Right lobe of liver (tissue), 6 donors: ENCODE measurements at regions not wholly inside any gene's neighbourhood (a gene's known extent, or its start where the extent isn't known, plus 50 kb on each side); places are given as distances from the start of the nearest gene placed in this dataset.

Experiments used
- ATAC-seq, 4 donors: fragments of 200-7000 bp; cut with Tn5 transposase; one replicate each; pipeline ENCODE4 v1.9.1; 2020; ENCODE audit warnings: mild to moderate bottlenecking in 4 of 4, moderate library complexity in 4 of 4
- DNase-seq, 3 donors: peaks; one replicate each; pipeline ENCODE4 v3.0.0-alpha.2; 2020
- H3K27ac ChIP-seq, 3 donors: fragments of 200-600 bp; one replicate each; pipeline ENCODE4 v1.8.0; 2022
- H3K27me3 ChIP-seq, 2 donors: fragments of 200-600 bp; one replicate each; pipeline ENCODE4 v1.8.0; 2022
- H3K36me3 ChIP-seq, 4 donors: fragments of 200-600 bp; sonication (generic) in 1 of 4; one replicate each; pipeline versions ENCODE4 v1.5.1 to v1.8.0; 2017 to 2022; ENCODE audit warnings: control low read depth in 1 of 4
- H3K4me1 ChIP-seq, 4 donors: fragments of 200-600 bp; sonication (generic) in 1 of 4; one replicate each; pipeline versions ENCODE4 v1.5.1 to v1.8.0; 2017 to 2022; ENCODE audit warnings: control low read depth in 1 of 4
- H3K4me3 ChIP-seq, 3 donors: fragments of 200-600 bp; one replicate each; pipeline ENCODE4 v1.8.0; 2022
- H3K9me3 ChIP-seq, 4 donors: fragments of 200-600 bp; sonication (generic) in 1 of 4; one replicate each; pipeline versions ENCODE4 v1.5.1 to v1.8.0; 2017 to 2022; ENCODE audit warnings: control low read depth in 1 of 4
- CTCF ChIP-seq, 4 donors: fragments of 200-600 bp in 3 of 4; fragments of 450-650 bp in 1 of 4; IDR thresholded peaks; one replicate each; pipeline versions ENCODE4 v1.5.1 to v1.8.0; 2016 to 2022; ENCODE audit warnings: antibody characterized with exemption in 4 of 4, mild to moderate bottlenecking in 2 of 4
- POLR2A ChIP-seq: fragments of 450-650 bp; IDR thresholded peaks from one replicate; pipeline ENCODE4 v1.6.1; 2017; ENCODE audit warnings: antibody characterized with exemption, mild to moderate bottlenecking
- WGBS: methylation state at CpG from one replicate; pipeline ENCODE4 v1.1.6; 2018; ENCODE audit warnings: low coverage, low lambda C conversion rate; ENCODE audit not compliant: insufficient coverage; ENCODE audit errors: missing lambda C conversion rate; 5-methylcytosine and 5-hydroxymethylcytosine counted together
- intact Hi-C, 2 donors: fragments of 100-400 bp; cut with DNase I; formaldehyde crosslinking; loops; one replicate each; pipeline versions ENCODE4 v1.11.2 to v1.14.1; 2022
- donor health status: DM: no; HTN: yes; CAD: no.
- donor health status: DM: no; HTN: no; CAD: no.
- donor health status: DM: no; HTN: no; CAD: no.
- donor health status: DM: no; HTN: yes; CAD: no.
- donor health status: DM: no; HTN: yes; CAD: no.

- H3K4me1 ChIP-seq = no peaks in the 10 kb centered on the region
- peaks cover 0 to 5% (median 1%) of the 10 kb centered on the region in 4 donors for H3K9me3 ChIP-seq
- no peak for DNase-seq
- H3K27me3 ChIP-seq = no peaks in the 10 kb centered on the region
- intact Hi-C loops = no loop called here
- no peak overlapping the region for H3K4me3 ChIP-seq
- ATAC-seq = no peak
- no peak overlapping the region for H3K27ac ChIP-seq
- 43% methylated on average over 3 of the region's 3 CpGs for WGBS
- no peak for TF ChIP-seq CTCF (IDR thresholded peaks at IDR 0.05)
- TF ChIP-seq POLR2A = no peak
- H3K36me3 ChIP-seq = no peaks in the 10 kb centered on the region
These were observed 445.7 kb downstream of the SMARCA1 start for GRCh38 chrX:129077424-129078170.

DNA sequence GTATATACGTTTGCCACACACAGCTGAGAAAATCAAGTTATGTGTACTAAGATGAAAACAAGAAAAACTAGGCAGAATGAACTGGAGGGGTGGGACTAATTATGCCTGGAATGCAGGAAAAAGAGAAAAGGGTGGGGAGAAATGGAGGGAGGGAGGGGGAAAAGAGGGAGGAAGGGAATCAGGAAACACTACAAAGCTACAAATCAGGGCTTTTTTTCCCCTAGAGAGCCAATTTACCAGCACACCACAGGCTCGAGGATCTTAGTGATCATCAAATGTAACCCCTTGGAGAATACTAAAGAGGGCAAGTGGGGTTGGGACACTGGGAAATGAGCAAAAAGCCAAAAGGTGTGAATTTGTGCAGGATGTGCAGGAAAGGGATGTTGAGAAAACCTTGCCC lies 451.9 kb downstream of the SMARCA1 start:
- H3K27ac ChIP-seq = no peak overlapping the region
- intact Hi-C loops = no loop called here
- no peaks in the 10 kb centered on the region for H3K9me3 ChIP-seq
- 8% methylated on average over 2 of the region's 2 CpGs for WGBS
- DNase-seq (no peak), ATAC-seq (no peak)
- no peaks in the 10 kb centered on the region for H3K27me3 ChIP-seq
- no peak overlapping the region for H3K4me3 ChIP-seq
- no peaks in the 10 kb centered on the region for H3K36me3 ChIP-seq
- no peaks in the 10 kb centered on the region for H3K4me1 ChIP-seq
- TF ChIP-seq CTCF (IDR thresholded peaks at IDR 0.05) = no peak
- no peak for TF ChIP-seq POLR2A

- Histone ChIP-seq H3K9me3 (no peaks in the 10 kb centered on the region), H3K27ac (no peak overlapping the region), H3K4me3 (no peak overlapping the region), H3K36me3 (no peaks in the 10 kb centered on the region), H3K4me1 (no peaks in the 10 kb centered on the region), H3K27me3 (no peaks in the 10 kb centered on the region)
- ATAC-seq (no peak), DNase-seq (no peak)
- WGBS = 88% methylated on average over 1 of the region's 1 CpG
- TF ChIP-seq CTCF (IDR thresholded peaks at IDR 0.05) (no peak), POLR2A (no peak)
- intact Hi-C loops = no loop called here
These were observed 457.4 kb downstream of the SMARCA1 start for GRCh38 chrX:129065895-129066294.

DNA sequence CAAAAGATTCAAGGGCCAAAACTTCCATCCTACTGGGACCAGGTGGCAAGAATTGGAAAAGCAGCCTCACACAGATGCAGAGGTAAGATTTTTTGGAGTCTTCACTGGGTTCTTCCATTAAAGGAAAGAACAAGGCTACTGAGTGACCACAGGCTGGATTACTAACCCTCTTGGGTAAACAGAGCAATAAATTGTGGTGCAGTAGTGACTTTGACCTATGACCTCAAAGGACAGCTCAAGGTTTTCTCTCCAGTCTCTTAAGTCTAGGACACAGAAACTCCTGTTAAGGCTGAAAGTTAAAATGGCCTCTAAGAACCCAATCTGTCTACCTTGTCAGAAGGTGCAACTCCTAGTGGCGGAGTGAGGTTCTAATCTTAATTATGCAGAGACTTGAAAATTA lies 464.9 kb downstream of the SMARCA1 start:
- ATAC-seq (no peak), DNase-seq (no peak)
- intact Hi-C loops = no loop called here
- H3K27me3 ChIP-seq = peaks cover 0 to 5% of the 10 kb centered on the region in 2 donors
- H3K4me1 ChIP-seq = no peaks in the 10 kb centered on the region
- H3K36me3 ChIP-seq = no peaks in the 10 kb centered on the region
- no peak for TF ChIP-seq CTCF (IDR thresholded peaks at IDR 0.05)
- no peak for TF ChIP-seq POLR2A
- no peak overlapping the region for H3K27ac ChIP-seq
- no peak overlapping the region for H3K4me3 ChIP-seq
- WGBS = 86% methylated on average over 1 of the region's 1 CpG
- H3K9me3 ChIP-seq = no peaks in the 10 kb centered on the region
